ENCODE measurements at regions not wholly inside any gene's neighbourhood (a gene's known extent, or its start where the extent isn't known, plus 50 kb on each side); places are given as distances from the start of the nearest gene placed in this dataset.

DNA sequence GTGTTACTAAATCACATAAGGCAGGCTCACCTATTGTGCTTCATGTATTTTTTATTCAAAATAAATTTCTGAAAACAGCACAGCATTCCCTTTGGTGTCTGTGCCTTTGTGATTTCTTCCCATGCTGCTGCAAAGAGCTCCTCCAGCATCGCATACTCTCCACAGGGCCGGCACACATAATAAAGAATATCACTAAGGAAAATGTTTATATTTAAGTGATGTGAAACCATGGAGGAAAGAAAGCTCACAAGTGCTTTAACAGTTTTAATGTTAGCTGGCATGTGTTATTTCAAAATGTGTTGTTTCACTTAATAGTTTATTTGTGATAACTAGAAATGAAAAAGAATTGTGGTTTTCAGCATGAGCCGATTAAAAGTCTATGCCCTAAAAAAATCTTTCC lies 241.3 kb upstream of the ANO3 start:
- TF ChIP-seq EZH2 (IDR thresholded peaks at IDR 0.05; ENCODE audit: insufficient read depth, poor library complexity, severe bottlenecking) (no peak), EZH2phosphoT487 (IDR thresholded peaks at IDR 0.05; ENCODE audit: insufficient read depth, low read depth) (no peak)

Measured in GM23248 (cell line).